Liver (tissue), 8 donors: ENCODE measurements at regions not wholly inside any gene's neighbourhood (a gene's known extent, or its start where the extent isn't known, plus 50 kb on each side); places are given as distances from the start of the nearest gene placed in this dataset.

ENCODE experiments used
- DNase-seq: peaks from one replicate; pipeline ENCODE4 v3.0.0-alpha.2; 2017; ENCODE audit warnings: low spot score
- H3K27ac ChIP-seq, 2 donors: one replicate each; pipeline ENCODE4 v1.7.0; 2013; ENCODE audit warnings: inconsistent platforms in 2 of 2, low read length in 2 of 2, control low read depth in 1 of 2, low read depth in 1 of 2, mild to moderate bottlenecking in 1 of 2
- H3K27me3 ChIP-seq, 4 donors: one replicate each; pipeline versions ENCODE4 v1.6.1 to v1.7.0; 2013; ENCODE audit warnings: low read length in 3 of 4, inconsistent platforms in 1 of 4, mild to moderate bottlenecking in 1 of 4, moderate library complexity in 1 of 4; ENCODE audit not compliant: control insufficient read depth in 4 of 4, insufficient read depth in 4 of 4
- H3K36me3 ChIP-seq, 4 donors: one replicate each; pipeline versions ENCODE4 v1.6.1 to v1.7.0; 2013; ENCODE audit warnings: low read length in 3 of 4, mild to moderate bottlenecking in 3 of 4, low read depth in 1 of 4, moderate library complexity in 1 of 4; ENCODE audit not compliant: control insufficient read depth in 4 of 4, insufficient read depth in 3 of 4
- H3K4me1 ChIP-seq, 4 donors: one replicate each; pipeline versions ENCODE4 v1.6.1 to v1.7.0; 2013; ENCODE audit warnings: low read length in 3 of 4, mild to moderate bottlenecking in 3 of 4, moderate library complexity in 1 of 4; ENCODE audit not compliant: control insufficient read depth in 4 of 4, insufficient read depth in 4 of 4
- H3K4me3 ChIP-seq, 3 donors: one replicate each; pipeline versions ENCODE4 v1.6.1 to v1.7.0; 2013; ENCODE audit warnings: low read length in 3 of 3, control low read depth in 1 of 3, low read depth in 1 of 3, mild to moderate bottlenecking in 1 of 3
- H3K9ac ChIP-seq, 2 donors: one replicate each; pipeline ENCODE4 v1.7.0; 2013; ENCODE audit warnings: low read length in 2 of 2, mild to moderate bottlenecking in 2 of 2, moderate library complexity in 2 of 2, control low read depth in 1 of 2, low read depth in 1 of 2
- H3K9me3 ChIP-seq, 4 donors: one replicate each; pipeline versions ENCODE4 v1.6.1 to v1.7.0; 2013; ENCODE audit warnings: low read length in 3 of 4; ENCODE audit not compliant: control insufficient read depth in 4 of 4
- EGR1 ChIP-seq, 2 donors: IDR thresholded peaks; 2 replicates each; pipeline ENCODE4 v1.6.1; 2016 to 2018; ENCODE audit warnings: antibody characterized with exemption in 2 of 2, low read depth in 2 of 2
- FOXA1 ChIP-seq: IDR thresholded peaks from 2 replicates; pipeline ENCODE4 v1.6.1; 2016; ENCODE audit warnings: antibody characterized with exemption
- FOXA2 ChIP-seq: IDR thresholded peaks from 2 replicates; pipeline ENCODE4 v1.6.1; 2016; ENCODE audit warnings: antibody characterized with exemption
- GABPA ChIP-seq, 2 donors: IDR thresholded peaks in 1 of 2; conservative IDR thresholded peaks in 1 of 2; 2 replicates each; pipeline ENCODE4 v1.6.1; 2016; ENCODE audit warnings: antibody characterized with exemption in 2 of 2, mild to moderate bottlenecking in 1 of 2, moderate library complexity in 1 of 2
- JUND ChIP-seq, 2 donors: IDR thresholded peaks; 2 replicates each; pipeline ENCODE4 v1.6.1; 2016; ENCODE audit warnings: antibody characterized with exemption in 2 of 2
- MAX ChIP-seq: IDR thresholded peaks from 2 replicates; pipeline ENCODE4 v1.6.1; 2016; ENCODE audit warnings: antibody characterized with exemption
- NR2F2 ChIP-seq: IDR thresholded peaks from 2 replicates; pipeline ENCODE4 v1.6.1; 2016; ENCODE audit warnings: antibody characterized with exemption
- RAD21 ChIP-seq, 2 donors: IDR thresholded peaks; 2 replicates each; pipeline ENCODE4 v1.6.1; 2016; ENCODE audit warnings: antibody characterized with exemption in 2 of 2, mild to moderate bottlenecking in 2 of 2
- REST ChIP-seq: IDR thresholded peaks from 2 replicates; pipeline ENCODE4 v1.6.1; 2016; ENCODE audit warnings: antibody characterized with exemption, mild to moderate bottlenecking
- RXRA ChIP-seq, 2 donors: IDR thresholded peaks; 2 replicates each; pipeline ENCODE4 v1.6.1; 2017 to 2018; ENCODE audit warnings: antibody characterized with exemption in 2 of 2, mild to moderate bottlenecking in 1 of 2
- SP1 ChIP-seq: IDR thresholded peaks from 2 replicates; pipeline ENCODE4 v1.6.1; 2018; ENCODE audit warnings: antibody characterized with exemption, mild to moderate bottlenecking
- YY1 ChIP-seq: IDR thresholded peaks from 2 replicates; pipeline ENCODE4 v1.6.1; 2016; ENCODE audit warnings: antibody characterized with exemption, mild to moderate bottlenecking
- ZBTB33 ChIP-seq: IDR thresholded peaks from 2 replicates; pipeline ENCODE4 v1.6.1; 2016; ENCODE audit warnings: antibody characterized with exemption
- WGBS: extraction: QIAGEN DNeasy Blood & Tissue Kit; methylation state at CpG from one replicate; pipeline ENCODE4 v1.1.7; 2013; 5-methylcytosine and 5-hydroxymethylcytosine counted together
- TF ChIP-seq, protein P1 (sequence below): fragments of 150-350 bp; IDR thresholded peaks from 2 replicates; pipeline ENCODE4 v1.5.1; 2017; ENCODE audit warnings: improper control_type of control experiment, low read depth, low read length; ENCODE audit not compliant: missing input control
- TF ChIP-seq, protein P2 (sequence below): IDR thresholded peaks from 2 replicates; pipeline ENCODE4 v1.6.1; 2016; ENCODE audit warnings: antibody characterized with exemption
- donor health status: healthy.
- donor health status: healthy.
- donor health status: healthy.
- donor health status: healthy.
- donor health status: healthy.

GRCh38 chr10:130458509-130458908 is 322.3 kb downstream of the GLRX3 start:
- DNase-seq = no peak
- no peak overlapping the region for H3K27ac ChIP-seq
- 69% methylated on average over 4 of the region's 4 CpGs for whole genome bisulfite sequencing
- H3K4me1 ChIP-seq = no peaks in the 10 kb centered on the region
- peaks cover 0 to 9% (median 0%) of the 10 kb centered on the region in 4 donors for H3K27me3 ChIP-seq
- H3K9ac ChIP-seq = no peak overlapping the region
- H3K36me3 ChIP-seq = no peaks in the 10 kb centered on the region
- no peaks in the 10 kb centered on the region for H3K9me3 ChIP-seq
- TF ChIP-seq FOXA2 = no peak
- no peak for TF ChIP-seq NR2F2
- no peak overlapping the region for H3K4me3 ChIP-seq

GRCh38 chr10:130459011-130459410 is 322.8 kb downstream of the GLRX3 start:
- Histone ChIP-seq H3K9me3 (no peaks in the 10 kb centered on the region), H3K27me3 (peaks cover 0 to 9% (median 0%) of the 10 kb centered on the region in 4 donors), H3K4me3 (no peak overlapping the region), H3K27ac (no peak overlapping the region), H3K9ac (no peak overlapping the region), H3K4me1 (no peaks in the 10 kb centered on the region), H3K36me3 (no peaks in the 10 kb centered on the region)
- TF ChIP-seq JUND (IDR thresholded peaks at IDR 0.05) = no peak
- TF ChIP-seq ZBTB33 = no peak
- TF ChIP-seq, protein P1, sequence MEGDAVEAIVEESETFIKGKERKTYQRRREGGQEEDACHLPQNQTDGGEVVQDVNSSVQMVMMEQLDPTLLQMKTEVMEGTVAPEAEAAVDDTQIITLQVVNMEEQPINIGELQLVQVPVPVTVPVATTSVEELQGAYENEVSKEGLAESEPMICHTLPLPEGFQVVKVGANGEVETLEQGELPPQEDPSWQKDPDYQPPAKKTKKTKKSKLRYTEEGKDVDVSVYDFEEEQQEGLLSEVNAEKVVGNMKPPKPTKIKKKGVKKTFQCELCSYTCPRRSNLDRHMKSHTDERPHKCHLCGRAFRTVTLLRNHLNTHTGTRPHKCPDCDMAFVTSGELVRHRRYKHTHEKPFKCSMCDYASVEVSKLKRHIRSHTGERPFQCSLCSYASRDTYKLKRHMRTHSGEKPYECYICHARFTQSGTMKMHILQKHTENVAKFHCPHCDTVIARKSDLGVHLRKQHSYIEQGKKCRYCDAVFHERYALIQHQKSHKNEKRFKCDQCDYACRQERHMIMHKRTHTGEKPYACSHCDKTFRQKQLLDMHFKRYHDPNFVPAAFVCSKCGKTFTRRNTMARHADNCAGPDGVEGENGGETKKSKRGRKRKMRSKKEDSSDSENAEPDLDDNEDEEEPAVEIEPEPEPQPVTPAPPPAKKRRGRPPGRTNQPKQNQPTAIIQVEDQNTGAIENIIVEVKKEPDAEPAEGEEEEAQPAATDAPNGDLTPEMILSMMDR = no peak
- no peak for TF ChIP-seq SP1
- TF ChIP-seq, protein P2, sequence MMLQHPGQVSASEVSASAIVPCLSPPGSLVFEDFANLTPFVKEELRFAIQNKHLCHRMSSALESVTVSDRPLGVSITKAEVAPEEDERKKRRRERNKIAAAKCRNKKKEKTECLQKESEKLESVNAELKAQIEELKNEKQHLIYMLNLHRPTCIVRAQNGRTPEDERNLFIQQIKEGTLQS = no peak
- TF ChIP-seq FOXA1 = no peak
- TF ChIP-seq RAD21 (IDR thresholded peaks at IDR 0.05) = no peak
- TF ChIP-seq GABPA (IDR thresholded peaks at IDR 0.05 in 1 of 2, conservative IDR thresholded peaks at IDR 0.05 in 1 of 2) = no peak
- TF ChIP-seq MAX = no peak
- TF ChIP-seq RXRA (IDR thresholded peaks at IDR 0.05) = no peak
- no peak for TF ChIP-seq REST
- no peak for TF ChIP-seq NR2F2
- no peak for TF ChIP-seq YY1
- no peak for TF ChIP-seq EGR1 (IDR thresholded peaks at IDR 0.05; ENCODE audit: low read depth in 2 of 2)
- no peak for TF ChIP-seq FOXA2
- peak; percentile 5 for DNase-seq
- 64% methylated on average over 4 of the region's 4 CpGs for WGBS
